ENCODE measurements at regions not wholly inside any gene's neighbourhood (a gene's known extent, or its start where the extent isn't known, plus 50 kb on each side); places are given as distances from the start of the nearest gene placed in this dataset.

DNA sequence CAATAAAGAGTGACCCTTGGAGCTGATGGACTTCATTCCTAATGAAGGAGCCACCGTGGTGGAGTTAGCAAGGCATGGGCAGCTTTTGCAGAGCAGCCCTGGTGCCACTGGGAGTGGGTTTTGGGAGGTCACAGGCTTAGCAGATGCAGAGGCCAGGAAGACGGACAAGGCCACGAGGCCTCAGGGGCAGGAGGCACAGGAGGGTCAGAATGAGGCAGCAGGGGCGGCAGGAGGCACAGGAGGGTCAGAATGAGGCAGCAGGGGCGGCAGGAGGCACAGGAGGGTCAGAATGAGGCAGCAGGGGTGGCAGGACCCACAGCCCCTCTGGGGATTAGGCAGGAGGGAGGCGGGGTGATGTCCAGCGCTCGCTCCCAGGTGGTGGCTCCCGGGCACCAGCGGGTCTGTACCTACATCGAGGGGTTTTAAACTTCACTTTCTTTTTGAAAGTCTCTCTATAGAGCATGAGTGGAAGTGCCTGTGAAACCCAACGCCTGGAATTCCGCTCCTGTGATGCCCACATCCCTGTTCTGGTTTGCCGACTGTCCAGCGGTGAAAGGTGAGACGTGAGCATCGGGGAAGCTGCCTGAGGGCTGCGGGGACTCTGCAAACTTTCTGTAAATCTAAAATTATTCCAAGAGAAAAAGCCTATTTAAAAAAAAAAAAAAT lies 521.6 kb downstream of the BRD1 start:
- DNase-seq, result no peak

GRCh38 chr22:49305214-49305965 lies 522.3 kb downstream of the BRD1 start:
- DNase-seq, result peak; percentile 76

GRCh38 chr22:49303781-49304461 lies 523.8 kb downstream of the BRD1 start:
- DNase-seq, result no peak

DNA sequence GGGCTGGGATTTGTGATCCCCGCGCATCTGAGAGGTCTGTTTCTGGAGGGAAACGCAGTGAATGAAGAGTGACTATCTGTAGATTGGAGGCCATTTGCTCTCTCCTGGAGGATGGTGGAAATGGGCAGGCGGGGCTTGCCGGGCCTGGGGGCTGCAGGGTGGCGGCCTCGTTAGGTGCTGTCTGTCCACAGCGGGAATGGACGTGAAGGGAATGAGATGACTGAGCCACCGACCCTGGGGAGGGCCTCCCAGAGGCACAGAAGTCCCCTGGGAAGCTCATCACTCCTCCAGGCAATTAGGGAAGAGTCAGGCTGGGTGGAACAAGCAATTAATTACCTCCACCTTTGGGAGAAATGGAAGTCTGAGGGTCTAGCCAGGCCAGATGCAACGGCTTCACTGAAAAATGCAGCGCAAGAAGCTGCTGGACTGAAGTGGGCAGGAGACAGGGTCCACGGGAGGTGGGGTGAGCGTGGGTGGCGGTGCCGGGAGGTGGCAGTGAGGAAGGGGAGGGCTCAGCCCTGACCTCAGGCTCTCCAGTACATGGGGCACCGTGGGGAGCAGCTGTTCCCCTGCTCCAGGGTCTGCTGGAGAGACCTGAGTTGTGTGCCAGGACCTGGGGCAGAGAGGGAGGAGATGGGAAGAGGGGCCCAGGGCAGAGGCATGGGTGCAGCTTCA lies 524.5 kb downstream of the BRD1 start:
- no peak for DNase-seq

- DNase-seq, result no peak
Measured at GRCh38 chr22:49302530-49302929, 525.1 kb downstream of the BRD1 start.

- no peak for DNase-seq
Measured at GRCh38 chr22:49302150-49302460, 525.6 kb downstream of the BRD1 start.

- DNase-seq, result no peak
Measured at GRCh38 chr22:49301398-49302149, 526.1 kb downstream of the BRD1 start.

- no peak for DNase-seq
Measured at GRCh38 chr22:49300951-49301397, 526.7 kb downstream of the BRD1 start.

DNA sequence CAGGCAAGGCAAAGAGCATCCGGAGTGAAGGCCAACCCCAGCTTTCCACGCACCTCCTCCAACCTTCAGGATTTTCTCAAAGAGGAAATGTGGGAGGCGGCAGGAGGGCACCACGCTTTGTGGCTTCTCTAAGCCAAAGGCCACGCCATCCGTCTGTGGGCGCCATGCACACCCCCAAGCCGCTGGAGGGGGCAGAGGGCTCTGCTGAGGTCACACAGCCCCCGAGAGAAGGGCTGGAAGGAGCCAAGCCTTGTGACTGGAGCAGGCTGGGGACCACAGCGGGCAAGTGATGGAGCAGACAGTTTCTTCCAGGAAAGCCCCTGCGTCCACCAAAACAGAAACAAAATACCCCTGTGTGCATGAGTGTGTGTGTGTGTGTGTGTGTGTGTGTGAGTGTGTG lies 527.4 kb downstream of the BRD1 start:
- DNase-seq, result no peak

- DNase-seq, result no peak
Measured at GRCh38 chr22:49299821-49300231, 527.8 kb downstream of the BRD1 start.

- no peak for DNase-seq
Measured at GRCh38 chr22:49298834-49299750, 528.6 kb downstream of the BRD1 start.

DNA sequence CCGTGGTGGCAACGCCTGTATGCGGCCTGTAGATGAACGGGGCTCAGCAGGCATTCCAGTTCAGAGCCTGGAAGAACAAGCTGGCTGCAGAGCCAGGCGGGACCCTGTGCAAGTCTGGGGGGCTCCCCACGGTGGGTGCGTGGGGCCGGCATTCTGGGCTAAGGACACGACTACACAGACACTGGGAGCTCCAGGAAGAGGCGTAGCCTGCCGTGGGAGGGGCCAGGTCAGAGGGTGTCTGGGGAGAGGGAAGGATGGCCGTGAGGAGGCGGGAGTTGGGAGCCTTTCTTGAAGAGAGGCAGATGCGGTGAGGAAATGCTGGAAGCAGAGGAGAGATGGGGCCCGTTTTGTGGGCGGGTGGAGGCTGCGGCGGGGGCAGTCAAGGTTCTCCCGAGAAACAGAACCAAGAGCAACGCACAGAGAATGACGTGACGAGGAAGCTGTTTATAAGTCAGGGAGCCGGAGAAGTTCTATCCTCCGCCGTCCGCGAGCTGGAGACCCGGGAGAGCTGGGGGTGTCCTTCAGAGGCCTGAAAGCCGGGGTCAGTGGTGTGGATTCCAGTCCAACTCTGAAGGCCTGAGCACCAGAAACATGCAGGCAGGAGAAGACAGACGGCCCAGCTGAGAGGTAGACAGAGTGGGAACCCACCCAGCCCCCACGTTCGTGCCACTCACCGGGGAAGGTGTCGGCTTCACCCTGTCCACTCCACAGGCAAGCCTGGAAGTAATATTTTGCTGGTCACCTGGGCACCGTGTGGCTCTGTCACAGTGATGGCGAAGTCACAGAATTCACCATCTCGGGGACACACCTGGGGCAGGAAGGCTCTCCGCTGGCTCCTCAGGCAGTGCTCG lies 529.6 kb downstream of the BRD1 start:
- no peak for DNase-seq

DNA sequence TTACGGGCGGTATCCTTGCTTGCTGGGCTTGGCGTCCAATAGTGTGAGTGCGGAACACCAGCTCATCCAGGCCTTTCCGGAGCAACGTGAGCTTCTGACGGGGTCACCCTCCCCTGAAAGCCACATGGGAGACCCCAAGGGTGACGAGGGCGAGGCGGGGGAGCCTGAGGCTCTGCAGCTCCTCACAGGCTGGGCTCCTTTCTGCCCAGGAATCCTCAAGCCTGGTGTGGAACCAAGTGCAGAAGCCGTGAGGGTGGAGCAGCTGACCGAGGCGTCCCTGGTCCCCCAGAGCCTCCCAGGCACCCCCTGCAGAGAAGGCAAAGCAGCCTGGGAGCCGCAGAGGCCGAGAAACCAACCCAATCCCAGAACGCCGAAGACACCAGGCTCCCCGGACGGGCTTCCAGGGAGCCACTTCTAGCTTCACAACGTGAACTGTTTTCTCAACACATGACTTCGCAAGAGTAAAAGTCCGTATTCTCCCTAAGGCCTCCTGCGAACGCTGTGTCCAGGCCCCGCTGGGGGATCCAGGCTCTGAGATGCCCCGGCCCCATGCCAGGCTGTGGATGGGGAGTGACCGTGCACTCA lies 530.3 kb downstream of the BRD1 start:
- DNase-seq, result no peak

DNA sequence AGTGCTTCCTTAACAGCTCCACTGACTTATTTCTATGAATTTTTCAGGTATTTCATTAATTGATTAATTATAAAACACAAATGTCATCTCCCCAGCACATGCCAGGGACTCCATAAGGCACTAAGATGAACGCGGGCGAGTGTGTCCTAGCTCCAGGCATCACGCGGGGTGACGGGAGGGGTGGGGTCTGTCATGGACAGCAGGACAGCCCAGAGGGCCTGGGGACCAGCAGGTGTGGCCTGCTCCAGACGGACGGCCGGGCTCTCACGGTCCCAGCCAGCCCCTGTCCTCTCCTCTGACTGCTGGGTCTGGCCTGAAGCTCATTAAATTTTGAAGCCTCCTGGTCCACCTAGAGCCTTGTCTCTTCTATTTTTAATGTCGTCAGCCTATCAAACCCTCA lies 531.1 kb downstream of the BRD1 start:
- no peak for DNase-seq

DNA sequence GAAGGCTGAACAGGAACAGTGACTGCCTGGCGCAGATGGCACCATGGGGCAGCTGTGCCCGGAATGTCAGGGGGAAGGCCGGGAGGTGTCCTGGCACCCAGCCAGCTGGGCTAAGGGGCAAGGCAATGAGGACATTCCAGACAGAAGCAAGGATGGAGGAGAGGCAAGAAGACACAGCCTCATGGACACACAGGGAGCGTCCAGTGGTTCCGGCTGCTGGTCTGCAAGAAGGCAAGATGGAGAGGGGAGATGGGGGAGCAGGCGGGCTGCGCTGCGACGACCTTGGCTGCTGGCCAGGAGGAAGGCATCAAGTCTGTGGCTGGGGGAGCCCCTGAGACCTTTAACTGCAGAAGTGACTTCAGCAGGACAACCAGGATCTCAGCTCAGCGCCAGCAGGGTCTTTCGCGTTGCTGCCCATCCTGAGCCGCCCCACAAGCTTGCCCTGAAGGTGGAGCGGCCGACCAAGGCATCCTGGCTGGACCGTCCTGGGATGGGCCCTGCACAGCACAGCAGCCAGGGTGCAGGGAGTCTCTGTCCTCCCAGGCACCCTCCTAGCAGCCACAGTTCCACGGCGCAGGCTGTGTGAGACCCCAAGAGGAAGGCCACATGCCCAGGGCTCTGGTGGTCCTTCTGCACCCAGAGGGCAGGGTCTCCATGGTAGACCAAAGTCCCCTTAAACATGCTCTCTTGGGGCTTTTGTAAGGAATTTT lies 531.7 kb downstream of the BRD1 start:
- DNase-seq, result no peak

DNA sequence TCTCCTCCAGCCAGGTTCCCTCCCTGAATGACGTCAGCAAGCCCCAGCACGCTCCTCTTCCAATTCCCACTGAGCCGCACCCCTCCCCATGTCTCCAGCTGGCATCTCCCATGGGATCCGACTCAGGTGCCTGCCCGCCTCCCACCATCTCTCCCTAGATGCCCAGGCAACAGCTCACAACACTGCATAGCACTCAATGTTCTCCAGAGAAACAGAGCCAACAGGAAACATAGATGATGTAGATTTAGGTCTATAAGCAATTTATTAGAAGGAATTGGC lies 532.3 kb downstream of the BRD1 start:
- DNase-seq, result no peak

GRCh38 chr22:49294656-49295464 lies 532.8 kb downstream of the BRD1 start:
- no peak for DNase-seq

DNA sequence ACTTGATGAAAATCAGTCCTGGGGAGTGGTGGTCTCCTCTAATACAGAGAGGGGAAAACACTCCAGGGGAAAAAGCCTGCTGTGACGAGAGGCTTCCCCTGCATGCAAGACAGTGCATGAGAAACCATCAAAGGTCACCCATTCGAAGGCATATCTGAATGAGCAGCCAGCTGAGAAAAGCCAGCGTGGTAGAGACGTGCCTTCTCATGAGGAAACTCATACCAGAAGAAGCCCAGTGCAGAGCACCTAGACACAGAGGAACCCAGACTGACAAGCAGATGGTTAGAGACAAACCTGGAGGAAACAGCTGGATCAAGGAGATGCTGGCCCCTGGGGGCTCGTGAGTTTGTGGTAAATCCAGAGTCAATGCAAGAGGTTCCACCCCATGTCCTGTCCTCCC lies 534.8 kb downstream of the BRD1 start:
- DNase-seq, result no peak

- DNase-seq, result no peak
Measured at GRCh38 chr22:49291781-49292180, 535.9 kb downstream of the BRD1 start.
